ENCODE measurements at regions not wholly inside any gene's neighbourhood (a gene's known extent, or its start where the extent isn't known, plus 50 kb on each side); places are given as distances from the start of the nearest gene placed in this dataset.
"Not testable (repeated sequence)": the region's sequence is repeated elsewhere in the genome, so short reads cannot be mapped to it uniquely, and the experiment has no call there.

- 0 out of 2 replicates have a peak, but pooled peaks cover 3% of the 10 kb centered on the region for H3K36me3 Mint-ChIP-seq
- ATAC-seq, result peak; percentile 92
- no peaks in the 10 kb centered on the region for H3K9me3 Mint-ChIP-seq
- no peak overlapping the region for H3K27ac Mint-ChIP-seq
- peaks cover 18% of the 10 kb centered on the region for H3K4me1 Mint-ChIP-seq
- POLR2A ChIA-PET, result no interaction called here
- peaks cover 20% of the 10 kb centered on the region for H3K27me3 Mint-ChIP-seq (ENCODE audit: low read depth)
- CTCF ChIA-PET, result no interaction called here
- peak overlapping the region; percentile 55 for H3K4me3 Mint-ChIP-seq
- TF ChIP-seq FOXK1 (CRISPR knock-in tag; IDR thresholded peaks at IDR 0.05), result no peak
- TF ChIP-seq MLX (CRISPR knock-in tag; IDR thresholded peaks at IDR 0.05), result no peak
- TF ChIP-seq ETV6 (CRISPR knock-in tag; IDR thresholded peaks at IDR 0.05), result no peak
- TF ChIP-seq NR1H2 (CRISPR knock-in tag; IDR thresholded peaks at IDR 0.05), result no peak
- no peak for TF ChIP-seq GRHL2 (CRISPR knock-in tag; IDR thresholded peaks at IDR 0.05; ENCODE audit: insufficient replicate concordance, severe bottlenecking)
- TF ChIP-seq ZBTB21 (CRISPR knock-in tag; IDR thresholded peaks at IDR 0.05; ENCODE audit: borderline replicate concordance), result no peak
- no peak for TF ChIP-seq ZNF396 (CRISPR knock-in tag; IDR thresholded peaks at IDR 0.05; ENCODE audit: borderline replicate concordance)
- TF ChIP-seq ESRRA (CRISPR knock-in tag; IDR thresholded peaks at IDR 0.05; ENCODE audit: borderline replicate concordance), result no peak
- no peak for TF ChIP-seq CTCF (IDR thresholded peaks at IDR 0.05)
- TF ChIP-seq PRDM15 (CRISPR knock-in tag; IDR thresholded peaks at IDR 0.05), result no peak
- no peak for TF ChIP-seq ELF4 (CRISPR knock-in tag; IDR thresholded peaks at IDR 0.05; ENCODE audit: low read depth)
- TF ChIP-seq NFATC4 (CRISPR knock-in tag; IDR thresholded peaks at IDR 0.05), result no peak
- no peak for TF ChIP-seq ZNF281 (CRISPR knock-in tag; IDR thresholded peaks at IDR 0.05)
- TF ChIP-seq CREB1 (CRISPR knock-in tag; IDR thresholded peaks at IDR 0.05), result no peak
- TF ChIP-seq FOXJ3 (CRISPR knock-in tag; IDR thresholded peaks at IDR 0.05; ENCODE audit: borderline replicate concordance), result no peak
- peak; percentile 42 for DNase-seq (ENCODE audit: low spot score)
Observed at GRCh38 chrX:65821721-65822496, 154.5 kb downstream of the MSN start.

- POLR2A ChIA-PET, H3K36me3 Mint-ChIP-seq: not testable (repeated sequence)
Observed at GRCh38 chrX:65819983-65820382, 152.5 kb downstream of the MSN start.

More at GRCh38 chrX:65819983-65820382, 152.5 kb downstream of the MSN start:
- Mint-ChIP-seq H3K4me1 (peaks cover 18% of the 10 kb centered on the region), H3K27me3 (ENCODE audit: low read depth) (peaks cover 20% of the 10 kb centered on the region)
- H3K4me3 Mint-ChIP-seq; H3K9me3 Mint-ChIP-seq; H3K27ac Mint-ChIP-seq; CTCF ChIA-PET; DNase-seq (ENCODE audit: low spot score); ATAC-seq: not testable (repeated sequence)
